SU-DHL-6 (cell line): ENCODE measurements at regions not wholly inside any gene's neighbourhood (a gene's known extent, or its start where the extent isn't known, plus 50 kb on each side); places are given as distances from the start of the nearest gene placed in this dataset.
"Not testable (repeated sequence)": the region's sequence is repeated elsewhere in the genome, so short reads cannot be mapped to it uniquely, and the experiment has no call there.

Source experiments
- EZH2phosphoT487 ChIP-seq: fragments of 200-600 bp; sonication (generic), shearing (Covaris generic); conservative IDR thresholded peaks from 2 replicates; pipeline ENCODE4 v1.6.1; 2018; ENCODE audit warnings: mild to moderate bottlenecking, antibody characterized with exemption, low read length, moderate library complexity, mixed read lengths
- TF ChIP-seq, protein P1 (sequence below): fragments of 200-600 bp; sonication (generic); IDR thresholded peaks from one replicate; pipeline ENCODE4 v1.5.1; 2017; ENCODE audit warnings: antibody characterized with exemption, mild to moderate bottlenecking, low read length, moderate library complexity; ENCODE audit not compliant: insufficient read depth, poor library complexity, severe bottlenecking

DNA sequence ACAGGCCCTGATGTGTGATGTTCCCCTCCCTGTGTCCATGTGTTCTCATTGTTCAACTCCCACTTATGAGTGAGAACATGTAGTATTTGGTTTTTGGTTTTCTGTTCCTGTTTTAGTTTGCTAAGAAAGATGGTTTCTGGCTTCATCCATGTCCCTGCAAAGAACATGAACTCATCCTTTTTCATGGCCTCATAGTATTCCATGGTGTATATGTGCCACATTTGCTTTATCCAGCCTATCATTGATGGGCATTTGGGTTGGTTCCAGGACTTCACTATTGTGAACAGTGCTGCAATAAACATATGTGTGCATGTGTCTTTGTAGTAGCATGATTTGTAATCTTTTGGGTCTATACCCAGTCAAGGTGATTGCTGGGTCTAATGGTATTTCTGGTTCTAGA, 211.0 kb downstream of the RRAGB start:
- TF ChIP-seq, protein P1, sequence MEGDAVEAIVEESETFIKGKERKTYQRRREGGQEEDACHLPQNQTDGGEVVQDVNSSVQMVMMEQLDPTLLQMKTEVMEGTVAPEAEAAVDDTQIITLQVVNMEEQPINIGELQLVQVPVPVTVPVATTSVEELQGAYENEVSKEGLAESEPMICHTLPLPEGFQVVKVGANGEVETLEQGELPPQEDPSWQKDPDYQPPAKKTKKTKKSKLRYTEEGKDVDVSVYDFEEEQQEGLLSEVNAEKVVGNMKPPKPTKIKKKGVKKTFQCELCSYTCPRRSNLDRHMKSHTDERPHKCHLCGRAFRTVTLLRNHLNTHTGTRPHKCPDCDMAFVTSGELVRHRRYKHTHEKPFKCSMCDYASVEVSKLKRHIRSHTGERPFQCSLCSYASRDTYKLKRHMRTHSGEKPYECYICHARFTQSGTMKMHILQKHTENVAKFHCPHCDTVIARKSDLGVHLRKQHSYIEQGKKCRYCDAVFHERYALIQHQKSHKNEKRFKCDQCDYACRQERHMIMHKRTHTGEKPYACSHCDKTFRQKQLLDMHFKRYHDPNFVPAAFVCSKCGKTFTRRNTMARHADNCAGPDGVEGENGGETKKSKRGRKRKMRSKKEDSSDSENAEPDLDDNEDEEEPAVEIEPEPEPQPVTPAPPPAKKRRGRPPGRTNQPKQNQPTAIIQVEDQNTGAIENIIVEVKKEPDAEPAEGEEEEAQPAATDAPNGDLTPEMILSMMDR: not testable (repeated sequence)
- not testable (repeated sequence) for TF ChIP-seq EZH2phosphoT487
